Amniotic stem cell (primary cell): ENCODE measurements at regions not wholly inside any gene's neighbourhood (a gene's known extent, or its start where the extent isn't known, plus 50 kb on each side); places are given as distances from the start of the nearest gene placed in this dataset.
"Not testable (repeated sequence)": the region's sequence is repeated elsewhere in the genome, so short reads cannot be mapped to it uniquely, and the experiment has no call there.

Experiments
- DNase-seq: peaks from one replicate; lab custom pipeline; 2025; lab: John Stamatoyannopoulos, UW

DNA sequence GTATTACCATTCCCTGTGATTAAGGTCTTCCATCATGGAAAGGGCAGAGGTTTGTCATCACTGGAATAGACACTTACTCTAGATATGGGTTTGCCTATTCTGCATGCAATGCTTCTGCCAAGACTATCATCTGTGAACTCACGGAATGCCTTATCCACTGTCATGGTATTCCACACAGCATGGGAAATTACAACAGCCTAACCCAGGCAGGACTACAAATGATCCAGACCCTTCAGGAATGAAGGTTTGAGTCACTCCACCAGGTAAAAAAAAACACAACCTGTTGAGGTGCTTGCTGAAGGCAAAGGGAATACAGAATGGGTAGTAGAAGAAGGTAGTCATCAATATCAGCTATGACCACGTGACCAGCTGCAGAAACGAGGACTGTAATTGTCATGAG, 89.0 kb upstream of the RANBP6 start:
- not testable (repeated sequence) for DNase-seq

DNA sequence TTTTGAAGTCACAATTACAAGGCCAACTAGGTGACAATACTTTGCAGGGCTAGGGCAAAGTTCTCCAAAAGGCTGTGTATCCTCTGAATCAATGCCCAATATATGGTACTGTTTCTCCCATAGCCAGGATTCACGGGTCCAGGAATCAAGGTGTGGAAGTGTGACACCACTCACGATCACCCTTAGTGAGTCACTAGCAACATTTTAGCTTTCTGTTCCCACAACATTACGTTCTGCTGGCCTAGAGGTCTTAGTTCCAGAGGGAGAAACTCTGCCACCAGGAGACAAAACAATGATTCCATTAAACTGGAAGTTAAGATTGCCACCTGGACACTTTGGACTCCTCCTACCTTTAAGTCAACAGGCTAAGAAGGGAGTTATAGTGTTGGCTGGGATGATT, 88.5 kb upstream of the RANBP6 start:
- DNase-seq: not testable (repeated sequence)

DNA sequence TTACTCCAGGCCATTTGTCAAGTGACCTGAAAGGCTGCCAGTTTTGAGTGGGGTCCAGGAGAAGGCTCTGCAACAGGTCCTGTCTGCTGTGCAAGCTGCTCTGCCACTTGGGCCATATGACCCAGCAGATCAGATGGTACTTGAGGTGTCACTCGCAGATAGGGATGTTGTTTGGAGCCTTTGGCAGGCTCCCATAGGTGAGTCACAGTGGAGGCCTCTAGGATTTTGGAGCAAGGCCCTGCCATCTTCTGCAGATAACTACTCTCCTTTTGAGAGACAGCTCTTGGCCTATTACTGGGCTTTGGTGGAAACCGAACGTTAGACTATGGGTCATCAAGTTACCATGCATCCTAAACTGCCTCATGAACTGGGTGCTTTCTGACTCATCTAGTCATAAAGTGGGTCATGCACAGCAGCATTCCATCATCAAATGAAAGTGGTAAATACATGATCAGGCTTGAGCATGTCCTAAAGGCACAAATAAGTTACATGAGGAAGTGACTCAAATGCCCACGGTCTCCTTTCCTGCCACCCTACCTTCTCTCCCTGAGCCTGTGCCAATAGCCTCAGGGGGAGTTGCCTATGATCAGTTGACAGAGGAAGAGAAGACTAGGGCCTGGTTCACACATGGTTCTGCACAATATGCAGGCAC, 87.0 kb upstream of the RANBP6 start:
- DNase-seq: not testable (repeated sequence)

DNA sequence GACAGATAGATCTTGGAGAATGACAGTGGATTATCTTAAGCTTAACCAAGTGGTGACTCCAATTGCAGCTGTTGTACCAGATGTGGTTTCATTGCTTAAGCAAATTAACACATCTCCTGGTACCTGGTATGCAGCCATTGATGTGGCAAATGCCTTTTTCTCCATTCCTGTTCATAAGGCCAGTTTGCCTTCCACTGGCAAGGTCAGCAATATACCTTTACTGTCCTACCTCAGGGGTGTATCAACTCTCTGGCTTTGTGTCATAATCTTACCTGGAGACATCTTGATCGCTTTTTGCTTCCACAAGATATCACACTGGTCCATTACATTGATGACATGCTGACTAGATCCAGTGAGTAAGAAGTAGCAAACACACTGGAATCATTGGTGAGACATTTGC, 86.3 kb upstream of the RANBP6 start:
- not testable (repeated sequence) for DNase-seq

DNA sequence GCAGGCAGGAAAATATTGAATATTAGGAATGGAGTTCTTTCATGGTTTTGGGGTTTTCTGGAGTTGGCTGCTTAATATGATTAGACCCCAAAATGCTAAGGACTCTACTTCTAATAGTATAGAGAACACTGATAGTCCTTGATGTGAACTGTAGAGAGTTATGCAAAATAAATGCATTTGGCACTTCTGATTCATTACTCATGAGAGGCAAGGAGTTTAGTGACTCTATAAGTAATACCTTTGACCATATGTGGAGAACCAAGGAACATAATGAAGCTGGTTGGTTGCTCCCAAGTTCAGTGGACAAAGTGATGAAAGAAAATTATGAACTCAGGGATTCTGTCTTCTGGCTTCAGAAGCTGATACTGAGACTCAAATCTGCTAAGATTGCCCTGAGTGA, 83.9 kb upstream of the RANBP6 start:
- not testable (repeated sequence) for DNase-seq

DNA sequence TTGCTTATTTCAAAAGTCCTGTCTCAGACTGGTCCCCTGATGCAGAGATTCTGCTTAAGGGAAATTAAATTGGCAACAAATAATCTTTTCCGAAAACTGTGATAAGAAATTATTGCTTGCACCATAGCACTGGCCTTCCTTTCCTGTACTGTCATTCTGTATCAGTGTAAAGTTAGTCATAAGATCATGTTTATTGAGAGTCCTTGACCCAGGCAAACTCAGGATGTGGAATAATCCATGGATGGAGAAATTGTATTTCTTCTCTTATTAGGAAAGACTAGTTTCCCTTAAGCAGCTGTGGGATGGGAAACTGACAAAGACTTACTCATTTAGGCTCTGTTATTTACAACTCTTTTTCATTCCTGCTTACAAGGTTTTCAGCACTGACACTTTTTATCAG, 83.0 kb upstream of the RANBP6 start:
- no peak for DNase-seq

DNA sequence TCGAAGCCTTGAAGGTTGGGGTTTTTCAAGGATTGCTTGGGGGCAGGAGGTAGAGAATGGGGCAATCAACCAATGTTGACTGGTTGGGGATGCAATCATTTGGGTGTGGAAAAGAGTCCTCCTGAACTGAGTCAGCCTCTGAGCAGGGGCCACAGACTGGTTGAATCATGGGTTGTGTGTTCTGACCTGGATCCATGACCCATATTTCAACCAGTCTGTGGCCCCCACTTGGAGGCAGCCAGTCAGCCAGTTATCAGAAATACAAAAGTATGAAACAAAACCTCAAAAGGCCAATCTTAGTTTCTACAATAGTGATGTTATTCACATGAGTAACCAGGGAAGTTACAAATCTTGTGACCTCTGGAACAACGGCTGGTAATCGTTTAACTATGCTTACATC, 81.4 kb upstream of the RANBP6 start:
- no peak for DNase-seq

DNA sequence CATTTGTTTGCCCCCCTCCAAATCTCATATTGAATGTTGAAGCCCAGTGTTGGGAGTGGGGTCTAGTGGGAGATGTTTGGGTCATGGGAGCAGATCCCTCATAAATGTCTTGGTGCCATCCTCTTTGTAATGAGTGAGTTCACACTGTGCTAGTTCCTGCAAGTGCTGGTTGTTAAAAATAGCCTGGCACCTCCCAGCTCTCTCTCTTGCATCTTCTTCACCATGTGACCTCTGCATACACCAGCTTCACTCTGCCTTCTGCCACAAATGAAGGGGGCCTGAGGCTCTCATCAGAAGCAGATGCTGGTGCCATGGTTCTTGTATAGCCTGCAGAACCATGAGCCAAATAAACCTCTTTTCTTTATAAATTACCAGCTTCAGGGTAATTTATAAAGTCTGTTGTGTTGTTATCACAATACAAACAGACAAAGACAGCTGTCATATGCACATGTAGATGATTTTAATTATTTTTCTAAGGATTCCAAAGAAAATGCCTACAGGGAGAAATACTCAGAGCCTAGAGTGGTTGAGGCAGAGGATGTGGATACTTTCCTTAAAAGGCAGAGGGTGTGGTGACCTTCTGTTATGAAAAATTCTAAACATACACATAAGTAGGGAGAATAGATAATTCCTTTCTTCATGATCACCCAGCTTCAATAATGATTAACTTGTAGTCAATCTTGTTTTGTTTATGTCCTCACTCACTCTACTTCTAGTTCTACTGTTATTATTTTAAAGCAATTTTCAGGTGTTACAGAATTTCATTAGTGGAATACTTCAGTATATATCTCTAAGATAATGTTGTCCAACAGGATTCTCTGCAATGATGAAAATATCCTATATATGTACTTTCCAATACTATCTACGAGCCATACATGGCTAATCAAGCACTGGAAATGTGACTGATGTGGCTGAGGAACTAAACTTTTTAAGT, 75.1 kb upstream of the RANBP6 start:
- DNase-seq: no peak

DNA sequence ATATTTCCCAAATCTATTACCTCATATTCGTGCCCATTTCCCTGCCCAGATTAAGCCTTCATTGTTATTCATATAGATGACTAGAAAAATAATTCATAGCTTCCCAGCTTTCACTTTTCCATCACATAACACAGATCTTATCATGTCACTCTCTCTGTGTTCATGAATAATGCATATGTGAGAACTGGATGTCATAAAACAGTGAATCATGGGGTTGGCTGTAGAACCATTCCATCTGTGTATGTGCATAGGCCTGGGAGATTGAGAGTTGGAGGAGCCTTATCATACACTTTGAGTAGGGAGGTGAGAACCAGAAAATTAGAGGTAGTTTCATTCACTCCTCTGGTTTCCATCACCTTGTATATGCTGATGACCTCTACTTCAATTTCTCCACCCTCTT, 73.9 kb upstream of the RANBP6 start:
- no peak for DNase-seq

DNA sequence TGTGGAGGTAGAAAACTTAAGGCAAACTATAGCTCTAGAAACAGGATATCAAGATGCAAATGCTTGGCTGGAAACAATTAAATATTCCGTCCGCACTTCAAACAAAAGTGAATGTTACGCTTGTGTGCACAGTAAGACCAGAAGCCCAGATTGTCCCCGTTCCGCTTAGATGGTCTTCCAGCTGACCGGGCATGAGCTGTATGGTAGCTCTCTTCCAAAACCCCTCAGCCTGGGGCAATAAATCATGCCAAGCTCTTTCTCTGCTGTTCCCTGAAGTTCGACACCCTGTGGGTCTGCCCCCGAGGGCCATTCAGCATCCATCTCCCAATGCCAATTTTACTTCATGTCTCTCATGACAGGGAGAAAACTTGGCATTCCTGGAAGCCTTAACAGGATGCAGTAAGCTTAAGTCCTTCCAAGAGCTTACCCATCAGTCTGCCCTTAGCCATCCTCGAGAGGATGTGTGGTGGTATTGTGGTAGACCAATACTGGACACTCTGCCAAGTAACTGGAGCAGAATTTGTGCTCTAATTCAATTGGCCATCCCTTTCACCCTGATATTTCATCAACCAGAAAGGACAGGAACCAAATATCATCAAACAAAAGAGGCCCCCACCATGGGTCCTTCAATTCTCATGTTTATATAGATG, 70.7 kb upstream of the RANBP6 start:
- no peak for DNase-seq

DNA sequence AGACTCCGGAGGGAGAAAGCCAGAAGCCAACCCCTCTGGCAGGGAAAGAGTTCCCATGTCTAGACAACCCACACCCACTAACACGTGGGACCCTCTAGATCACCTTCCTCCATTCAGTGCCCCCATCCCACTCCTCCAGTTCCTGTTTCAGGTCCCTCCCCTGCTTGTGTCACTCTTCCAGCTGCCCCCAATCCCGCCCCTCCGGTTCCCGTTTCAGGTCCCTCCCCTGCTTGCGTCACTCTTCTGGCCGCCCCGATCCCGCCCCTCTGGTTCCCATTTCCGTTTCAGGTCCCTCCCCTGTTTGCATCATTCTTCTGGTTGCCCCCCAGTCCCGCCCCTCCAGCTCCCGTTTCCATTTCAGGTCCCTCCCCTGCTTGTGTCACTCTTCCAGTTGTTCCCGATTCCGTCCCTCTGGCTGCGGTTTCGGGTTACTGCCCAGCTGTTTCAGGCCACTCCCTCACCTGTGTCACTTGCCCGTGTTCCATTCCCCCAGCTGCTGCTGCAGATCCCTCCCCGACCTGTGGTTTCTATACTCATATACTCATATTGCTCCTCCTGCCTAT, 64.8 kb upstream of the RANBP6 start:
- peak; percentile 77 for DNase-seq

DNA sequence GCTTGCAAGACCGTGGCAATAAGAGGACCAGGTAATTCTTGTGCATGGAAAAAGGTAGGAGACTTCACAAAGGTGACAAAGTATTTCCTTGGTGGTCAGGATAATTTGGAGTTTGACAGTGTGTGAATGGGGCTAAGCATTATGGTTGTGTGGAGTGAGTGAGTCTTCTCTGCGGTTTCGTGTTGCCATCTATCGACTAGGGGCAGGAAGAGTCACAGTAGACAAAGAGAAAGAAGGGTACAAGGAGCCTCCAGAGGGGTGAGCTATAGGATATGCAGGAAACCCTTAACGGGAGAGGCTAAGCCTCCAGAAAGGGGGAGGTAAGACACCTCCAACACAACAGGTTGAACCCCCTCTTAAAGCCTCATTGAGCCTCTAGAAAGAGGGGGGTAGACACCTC, 64.0 kb upstream of the RANBP6 start:
- no peak for DNase-seq

DNA sequence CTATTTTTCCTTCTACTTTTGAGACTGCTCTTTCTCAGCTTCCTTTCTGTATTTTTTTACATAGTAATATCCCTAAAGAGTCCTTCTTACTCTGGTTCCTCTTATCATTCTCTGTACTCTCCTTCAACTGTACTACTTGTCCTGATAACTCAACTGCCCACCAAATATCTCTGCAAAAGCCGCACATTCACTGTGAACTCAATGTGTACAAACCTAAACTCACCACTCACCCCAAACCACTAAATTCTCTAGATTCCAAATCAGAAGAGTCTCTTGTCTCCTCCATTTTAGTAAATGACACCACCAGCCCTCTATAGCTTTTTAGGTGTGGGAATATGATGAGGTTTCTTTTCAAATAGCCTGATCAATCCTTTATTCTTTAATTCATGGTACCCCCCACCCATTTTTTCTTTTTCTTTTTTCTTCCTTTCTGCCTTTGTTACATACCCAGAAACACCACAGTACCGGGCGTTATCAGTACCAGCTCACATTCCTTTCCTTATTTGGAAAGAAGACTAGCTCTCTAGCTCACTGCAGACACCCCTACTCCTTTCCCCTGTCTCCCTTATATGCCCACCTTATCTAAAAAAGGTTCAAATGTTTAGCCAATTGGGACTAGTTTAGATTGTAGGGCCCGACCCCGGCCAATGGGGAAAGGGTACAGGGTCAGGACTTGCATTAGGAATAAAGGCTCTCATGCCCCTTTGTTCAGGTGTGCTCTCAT, 63.1 kb upstream of the RANBP6 start:
- no peak for DNase-seq

DNA sequence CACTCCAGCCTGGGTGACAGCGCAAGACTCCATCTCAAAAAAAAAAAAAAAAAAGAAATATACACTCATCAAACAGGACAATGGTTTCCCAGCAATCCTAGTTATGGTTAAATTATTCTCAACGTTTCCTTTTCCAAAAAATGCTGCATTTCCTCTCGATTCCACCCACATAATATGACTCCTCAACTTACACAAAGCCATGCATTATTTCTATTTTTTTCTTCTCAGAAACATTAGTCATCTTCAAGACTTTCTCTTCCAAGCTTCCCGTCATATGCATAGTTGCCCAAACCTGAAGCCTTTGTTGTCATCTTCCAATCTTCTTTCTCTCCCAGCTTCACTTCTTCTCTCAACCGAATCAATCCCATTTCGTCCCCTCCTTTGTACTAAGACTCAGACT, 61.4 kb upstream of the RANBP6 start:
- DNase-seq: no peak

DNA sequence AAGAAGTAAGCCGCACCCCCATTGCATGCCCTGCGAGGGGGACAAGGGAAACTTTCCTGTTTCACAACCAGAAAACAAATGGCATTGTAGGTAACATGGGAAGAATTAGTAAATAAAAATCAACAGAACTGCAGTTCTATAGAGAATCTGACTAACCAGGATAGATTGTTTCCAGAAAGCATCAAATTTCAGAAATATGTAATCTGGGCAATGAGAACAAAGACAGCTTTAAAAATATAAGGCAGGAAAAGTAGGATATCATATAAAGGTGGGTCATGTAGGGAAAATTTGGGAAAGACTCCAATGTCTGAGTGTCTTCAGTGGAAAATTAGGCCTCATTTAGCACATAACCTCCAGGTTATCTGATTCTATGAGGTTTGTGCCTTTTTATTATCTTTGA, 58.3 kb upstream of the RANBP6 start:
- DNase-seq: no peak

DNA sequence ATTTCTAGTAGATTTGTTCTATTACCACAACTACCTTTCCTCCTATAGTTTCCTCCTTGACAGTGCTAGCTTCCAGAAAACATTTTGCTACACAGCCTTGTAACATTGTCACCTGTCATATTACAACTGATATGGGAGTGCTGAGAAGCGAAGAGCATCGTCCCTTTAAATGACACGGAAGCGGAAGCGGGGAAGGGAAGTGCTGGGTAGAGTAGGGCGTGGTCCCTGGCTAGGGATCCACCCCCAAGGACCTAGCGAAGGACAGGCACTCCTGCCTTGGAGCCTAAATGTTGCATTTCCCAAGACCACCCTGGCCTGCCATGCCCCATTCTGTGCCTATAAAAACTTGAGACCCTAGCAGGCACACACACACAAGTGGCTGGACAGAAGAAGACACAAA, 57.4 kb upstream of the RANBP6 start:
- DNase-seq: no peak

DNA sequence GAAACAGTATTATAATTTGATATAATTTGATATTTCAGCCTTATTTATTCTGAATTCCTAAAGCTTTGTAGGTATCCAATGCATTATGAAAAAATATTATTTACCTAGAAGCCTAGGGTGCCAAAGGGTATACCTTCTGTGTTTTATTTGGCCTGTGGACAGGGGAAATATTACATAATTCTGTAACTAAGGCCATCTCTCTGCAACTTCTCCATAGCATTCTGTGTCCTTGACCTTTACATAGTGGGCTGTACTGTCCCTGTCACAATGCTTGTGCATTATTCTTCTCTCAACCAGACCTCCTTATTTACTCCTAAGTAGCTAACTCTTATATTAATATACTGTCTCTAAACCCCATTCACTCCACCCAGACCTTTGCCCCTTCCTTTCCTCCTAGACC, 57.0 kb upstream of the RANBP6 start:
- DNase-seq: no peak

DNA sequence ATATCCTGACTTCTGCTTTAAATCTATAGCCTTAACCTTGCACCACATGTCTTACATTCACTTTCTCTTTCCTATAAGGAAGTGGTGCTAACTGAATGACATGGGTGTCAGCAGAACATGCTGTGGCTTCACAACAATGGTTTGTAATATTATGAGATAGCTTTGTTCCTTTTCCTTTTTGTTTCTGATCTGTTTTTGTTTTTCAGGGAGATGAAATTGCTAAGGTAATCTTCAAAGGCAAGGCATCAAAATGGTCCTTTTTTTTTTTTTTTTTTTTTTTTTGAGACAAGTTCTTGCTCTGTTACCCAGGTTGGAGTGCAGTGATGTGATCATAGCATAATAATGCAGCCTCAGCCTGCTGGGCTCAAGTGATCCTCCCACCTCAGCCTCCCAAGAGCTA, 53.6 kb upstream of the RANBP6 start:
- no peak for DNase-seq

DNA sequence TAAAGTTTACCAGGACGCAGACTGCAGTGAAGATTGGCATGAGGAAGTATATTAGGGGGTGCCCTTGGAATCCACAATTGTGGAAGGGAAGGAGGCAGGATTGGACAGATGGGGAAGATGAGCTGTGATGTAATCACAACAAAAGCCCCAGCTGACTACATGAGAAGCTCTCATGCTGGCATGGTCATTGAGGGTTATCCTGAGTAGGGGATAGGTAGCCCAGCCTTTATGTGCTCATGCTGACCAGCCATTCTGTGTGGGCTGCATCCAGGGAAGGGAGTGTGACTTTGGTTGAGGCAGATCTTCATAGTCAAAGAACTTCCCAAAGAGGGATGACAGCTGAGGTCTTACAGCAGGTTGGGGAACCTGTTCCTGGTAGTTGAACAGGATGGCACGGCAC, 52.0 kb upstream of the RANBP6 start:
- DNase-seq: no peak
